Smooth muscle cell (in vitro differentiated cells): ENCODE measurements at regions not wholly inside any gene's neighbourhood (a gene's known extent, or its start where the extent isn't known, plus 50 kb on each side); places are given as distances from the start of the nearest gene placed in this dataset.

Experiments used
- DNase-seq: peaks from one replicate; lab custom pipeline; 2025; ENCODE audit not compliant: unreplicated experiment; lab: John Stamatoyannopoulos, UW
- H2AFZ ChIP-seq: fragments of 200-600 bp; sonication (generic); 2 replicates; pipeline ENCODE4 v1.6.0; 2016; ENCODE audit warnings: antibody characterized with exemption, low read depth, mild to moderate bottlenecking
- H3F3A ChIP-seq: fragments of 200-600 bp; sonication (generic); 2 replicates; pipeline ENCODE4 v1.6.0; 2017; ENCODE audit warnings: antibody characterized with exemption, low read depth
- H3K27ac ChIP-seq: fragments of 200-600 bp; sonication (generic); 2 replicates; pipeline ENCODE4 v1.5.1; 2016; ENCODE audit warnings: low read depth, mild to moderate bottlenecking
- H3K27me3 ChIP-seq: fragments of 200-600 bp; sonication (generic); 2 replicates; pipeline ENCODE4 v1.6.1; 2016; ENCODE audit warnings: low read depth, mild to moderate bottlenecking
- H3K36me3 ChIP-seq: fragments of 200-600 bp; sonication (generic); 2 replicates; pipeline ENCODE4 v1.5.1; 2016; ENCODE audit warnings: low read depth
- H3K4me1 ChIP-seq: fragments of 200-600 bp; sonication (generic); 2 replicates; pipeline ENCODE4 v1.5.1; 2016; ENCODE audit warnings: low read depth
- H3K4me2 ChIP-seq: fragments of 200-600 bp; sonication (generic); 2 replicates; pipeline ENCODE4 v1.6.0; 2016; ENCODE audit warnings: mild to moderate bottlenecking
- H3K4me3 ChIP-seq: fragments of 200-600 bp; sonication (generic); 2 replicates; pipeline ENCODE4 v1.5.1; 2016; ENCODE audit warnings: mild to moderate bottlenecking
- H3K79me2 ChIP-seq: fragments of 200-600 bp; sonication (generic); 2 replicates; pipeline ENCODE4 v1.6.0; 2016; ENCODE audit warnings: low read depth, mild to moderate bottlenecking
- H3K9ac ChIP-seq: fragments of 200-600 bp; sonication (generic); 2 replicates; pipeline ENCODE4 v1.6.0; 2016; ENCODE audit warnings: low read depth
- H3K9me3 ChIP-seq: fragments of 200-600 bp; sonication (generic); replicated peaks from 2 replicates; pipeline ENCODE4 v1.5.1; 2016; ENCODE audit warnings: low read depth
- H4K20me1 ChIP-seq: fragments of 200-600 bp; sonication (generic); 2 replicates; pipeline ENCODE4 v1.6.0; 2016; ENCODE audit warnings: low read depth
- WGBS: methylation state at CpG from one replicate; pipeline ENCODE4 v1.1.7; 2016; ENCODE audit warnings: low lambda C conversion rate; 5-methylcytosine and 5-hydroxymethylcytosine counted together
- TF ChIP-seq, protein P1 (sequence below): fragments of 200-600 bp; sonication (generic); IDR thresholded peaks from 2 replicates; pipeline ENCODE4 v1.5.1; 2017; ENCODE audit warnings: borderline replicate concordance, mild to moderate bottlenecking, antibody characterized with exemption; ENCODE audit not compliant: insufficient read depth, poor library complexity, severe bottlenecking

GRCh38 chr4:32830160-32830559 is 2110.0 kb downstream of the PCDH7 start:
- Histone ChIP-seq H3K4me3 (no peak overlapping the region), H3K9ac (no peak overlapping the region), H3F3A (no peaks in the 10 kb centered on the region), H3K9me3 (peaks cover 7% of the 10 kb centered on the region), H3K27ac (no peak overlapping the region), H2AFZ (no peak overlapping the region), H3K27me3 (no peaks in the 10 kb centered on the region), H3K4me1 (no peaks in the 10 kb centered on the region), H3K36me3 (peaks cover 4% of the 10 kb centered on the region), H3K79me2 (no peaks in the 10 kb centered on the region), H4K20me1 (no peaks in the 10 kb centered on the region), H3K4me2 (no peak overlapping the region)
- no peak for DNase-seq
- 94% methylated on average over 1 of the region's 1 CpG for WGBS
- TF ChIP-seq, protein P1, sequence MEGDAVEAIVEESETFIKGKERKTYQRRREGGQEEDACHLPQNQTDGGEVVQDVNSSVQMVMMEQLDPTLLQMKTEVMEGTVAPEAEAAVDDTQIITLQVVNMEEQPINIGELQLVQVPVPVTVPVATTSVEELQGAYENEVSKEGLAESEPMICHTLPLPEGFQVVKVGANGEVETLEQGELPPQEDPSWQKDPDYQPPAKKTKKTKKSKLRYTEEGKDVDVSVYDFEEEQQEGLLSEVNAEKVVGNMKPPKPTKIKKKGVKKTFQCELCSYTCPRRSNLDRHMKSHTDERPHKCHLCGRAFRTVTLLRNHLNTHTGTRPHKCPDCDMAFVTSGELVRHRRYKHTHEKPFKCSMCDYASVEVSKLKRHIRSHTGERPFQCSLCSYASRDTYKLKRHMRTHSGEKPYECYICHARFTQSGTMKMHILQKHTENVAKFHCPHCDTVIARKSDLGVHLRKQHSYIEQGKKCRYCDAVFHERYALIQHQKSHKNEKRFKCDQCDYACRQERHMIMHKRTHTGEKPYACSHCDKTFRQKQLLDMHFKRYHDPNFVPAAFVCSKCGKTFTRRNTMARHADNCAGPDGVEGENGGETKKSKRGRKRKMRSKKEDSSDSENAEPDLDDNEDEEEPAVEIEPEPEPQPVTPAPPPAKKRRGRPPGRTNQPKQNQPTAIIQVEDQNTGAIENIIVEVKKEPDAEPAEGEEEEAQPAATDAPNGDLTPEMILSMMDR = no peak

DNA sequence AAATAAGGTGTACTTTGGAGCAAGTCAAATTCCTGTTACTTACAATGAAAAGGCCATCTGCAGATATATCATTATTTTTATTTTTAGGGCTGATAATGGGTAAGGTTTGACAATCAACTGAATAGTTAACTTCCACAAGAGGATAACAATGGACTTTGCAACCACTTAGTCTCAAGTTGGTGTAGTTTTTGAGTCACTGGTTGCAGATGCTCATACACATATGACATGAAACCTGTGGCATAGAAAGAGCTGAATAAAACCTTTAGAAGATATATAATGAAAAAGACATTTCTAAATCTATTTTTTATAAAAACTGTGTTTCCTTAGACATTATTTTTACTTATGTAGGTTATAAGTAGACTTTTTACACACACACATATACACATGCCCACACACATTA is 2110.9 kb downstream of the PCDH7 start:
- Histone ChIP-seq H3K4me2 (no peak overlapping the region), H3F3A (no peaks in the 10 kb centered on the region), H2AFZ (no peak overlapping the region), H3K9me3 (peaks cover 3% of the 10 kb centered on the region), H3K79me2 (no peaks in the 10 kb centered on the region), H3K4me3 (no peak overlapping the region), H3K36me3 (peaks cover 4% of the 10 kb centered on the region), H3K27ac (no peak overlapping the region), H3K27me3 (no peaks in the 10 kb centered on the region), H3K4me1 (no peaks in the 10 kb centered on the region), H4K20me1 (no peaks in the 10 kb centered on the region), H3K9ac (no peak overlapping the region)
- DNase-seq = no peak
- TF ChIP-seq, protein P1 = no peak

- TF ChIP-seq, protein P1 = no peak
- 90% methylated on average over 4 of the region's 4 CpGs for WGBS
Measured at GRCh38 chr4:32840461-32841189, 2120.5 kb downstream of the PCDH7 start.

DNA sequence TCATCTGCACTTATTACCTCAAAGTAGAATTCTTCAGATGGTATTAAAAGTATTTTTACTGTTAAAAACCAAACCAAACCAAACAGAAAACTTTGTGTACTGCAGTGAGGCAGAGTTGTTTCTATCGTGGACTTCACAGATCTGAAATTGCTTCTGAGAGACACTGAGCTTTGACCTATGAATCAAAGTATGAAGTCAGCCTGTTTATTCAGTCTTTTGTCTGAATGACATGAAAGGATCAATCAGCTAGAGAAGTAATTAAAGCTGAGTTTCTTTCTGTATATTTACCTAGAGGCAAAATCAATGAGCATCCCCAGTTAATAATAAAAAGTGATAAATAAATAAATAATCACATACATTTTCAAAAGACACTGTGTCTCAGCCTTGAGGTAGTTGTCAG is 2121.0 kb downstream of the PCDH7 start:
- no peaks in the 10 kb centered on the region for H3F3A ChIP-seq
- H3K27ac ChIP-seq = no peak overlapping the region
- no peak overlapping the region for H3K9ac ChIP-seq
- DNase-seq = no peak
- no peak overlapping the region for H2AFZ ChIP-seq
- no peaks in the 10 kb centered on the region for H3K36me3 ChIP-seq
- no peaks in the 10 kb centered on the region for H3K9me3 ChIP-seq
- H3K4me2 ChIP-seq = no peak overlapping the region
- TF ChIP-seq, protein P1 = no peak
- 91% methylated on average over 1 of the region's 1 CpG for WGBS
- no peaks in the 10 kb centered on the region for H3K27me3 ChIP-seq
- no peak overlapping the region for H3K4me3 ChIP-seq
- no peaks in the 10 kb centered on the region for H3K79me2 ChIP-seq
- H4K20me1 ChIP-seq = no peaks in the 10 kb centered on the region
- no peaks in the 10 kb centered on the region for H3K4me1 ChIP-seq

More at GRCh38 chr4:32840461-32841189, 2120.5 kb downstream of the PCDH7 start:
- Histone ChIP-seq H3K27me3 (no peaks in the 10 kb centered on the region), H3K4me2 (no peak overlapping the region), H4K20me1 (no peaks in the 10 kb centered on the region), H3K9ac (no peak overlapping the region), H3K9me3 (no peaks in the 10 kb centered on the region), H3K4me3 (no peak overlapping the region), H3K4me1 (no peaks in the 10 kb centered on the region), H3K27ac (no peak overlapping the region), H3K36me3 (no peaks in the 10 kb centered on the region), H2AFZ (no peak overlapping the region), H3F3A (no peaks in the 10 kb centered on the region), H3K79me2 (no peaks in the 10 kb centered on the region)
- no peak for DNase-seq
